GM23338 (cell line): ENCODE measurements at regions not wholly inside any gene's neighbourhood (a gene's known extent, or its start where the extent isn't known, plus 50 kb on each side); places are given as distances from the start of the nearest gene placed in this dataset.

Experiments
- ATAC-seq: fragments of 200-7000 bp; cut with Tn5 transposase; 3 replicates; pipeline ENCODE4 v1.9.1; 2020
- DNase-seq: peaks from one replicate; pipeline ENCODE4 v3.0.0-alpha.2; 2015; ENCODE audit warnings: low spot score
- H2AFZ ChIP-seq: fragments of 200-600 bp; sonication (generic); 2 replicates; pipeline ENCODE4 v1.8.0; 2016; ENCODE audit warnings: antibody characterized with exemption, mild to moderate bottlenecking, moderate library complexity
- H3F3A ChIP-seq: fragments of 200-600 bp; sonication (generic); replicated peaks from 2 replicates; pipeline ENCODE4 v1.8.0; 2017; ENCODE audit warnings: antibody characterized with exemption, mixed run types, low read depth
- H3K27ac ChIP-seq: fragments of 200-600 bp; sonication (generic); 2 replicates; pipeline ENCODE4 v1.6.1; 2016; ENCODE audit warnings: low read depth
- H3K27me3 ChIP-seq: fragments of 200-600 bp; sonication (generic); 2 replicates; pipeline ENCODE4 v1.8.0; 2016; ENCODE audit warnings: mild to moderate bottlenecking, mixed run types, moderate library complexity; ENCODE audit not compliant: insufficient read depth
- H3K36me3 ChIP-seq: fragments of 200-600 bp; sonication (generic); 2 replicates; pipeline ENCODE4 v1.8.0; 2016; ENCODE audit warnings: mild to moderate bottlenecking; ENCODE audit not compliant: insufficient read depth
- H3K4me1 ChIP-seq: fragments of 200-600 bp; sonication (generic); 2 replicates; pipeline ENCODE4 v1.8.0; 2016; ENCODE audit warnings: mild to moderate bottlenecking, moderate library complexity; ENCODE audit not compliant: insufficient read depth
- H3K4me2 ChIP-seq: fragments of 200-600 bp; sonication (generic); 2 replicates; pipeline ENCODE4 v1.7.1; 2017; ENCODE audit warnings: mixed run types
- H3K4me3 ChIP-seq: fragments of 200-600 bp; sonication (generic); 2 replicates; pipeline ENCODE4 v1.6.1; 2016; ENCODE audit warnings: mixed run types
- H3K79me2 ChIP-seq: fragments of 200-600 bp; sonication (generic); replicated peaks from 2 replicates; pipeline ENCODE4 v1.8.0; 2017; ENCODE audit warnings: mild to moderate bottlenecking; ENCODE audit not compliant: insufficient read depth
- H3K9me2 ChIP-seq: fragments of 200-600 bp; sonication (generic); 2 replicates; pipeline ENCODE4 v1.8.0; 2017; ENCODE audit not compliant: insufficient read depth
- H4K20me1 ChIP-seq: fragments of 200-600 bp; sonication (generic); replicated peaks from 2 replicates; pipeline ENCODE4 v1.8.0; 2017; ENCODE audit warnings: mild to moderate bottlenecking; ENCODE audit not compliant: insufficient read depth
- H3K27ac Mint-ChIP-seq: 2 replicates; pipeline ENCODE4 v1.8.0; 2020; ENCODE audit warnings: inconsistent platforms, mild to moderate bottlenecking, moderate library complexity, mixed read lengths
- H3K27me3 Mint-ChIP-seq: 3 replicates; pipeline ENCODE4 v1.8.0; 2022; ENCODE audit warnings: low read depth, mild to moderate bottlenecking, moderate library complexity, mixed read lengths, inconsistent platforms; ENCODE audit not compliant: insufficient read depth, poor library complexity
- H3K36me3 Mint-ChIP-seq: 3 replicates; pipeline ENCODE4 v1.8.0; 2021; ENCODE audit warnings: low read depth, mild to moderate bottlenecking, inconsistent platforms, moderate library complexity, mixed read lengths
- H3K4me1 Mint-ChIP-seq: 3 replicates; pipeline ENCODE4 v1.8.0; 2020; ENCODE audit warnings: mild to moderate bottlenecking, inconsistent platforms, mixed read lengths
- H3K4me3 Mint-ChIP-seq: 3 replicates; pipeline ENCODE4 v1.8.0; 2021; ENCODE audit warnings: moderate library complexity, mild to moderate bottlenecking, inconsistent platforms, mixed read lengths
- H3K9me3 Mint-ChIP-seq: 3 replicates; pipeline ENCODE4 v1.8.0; 2020; ENCODE audit warnings: moderate library complexity, mild to moderate bottlenecking, inconsistent platforms, mixed read lengths
- CREB1 ChIP-seq: fragments of 250-450 bp; sonication (Bioruptor Pico); IDR thresholded peaks from 2 replicates; pipeline ENCODE4 v1.5.0; 2020; ENCODE audit warnings: low read depth, mild to moderate bottlenecking, moderate library complexity
- CTCF ChIP-seq, 2 experiments: fragments of 200-600 bp in 1 of 2; sonication (generic) in 1 of 2; conservative IDR thresholded peaks; 2 replicates each; pipeline versions ENCODE4 v1.5.1 to v1.6.1; 2016 to 2017; ENCODE audit warnings: antibody characterized with exemption in 2 of 2, low read depth in 2 of 2, mild to moderate bottlenecking in 2 of 2, moderate library complexity in 1 of 2
- ETS1 ChIP-seq: IDR thresholded peaks from 2 replicates; pipeline ENCODE4 v1.6.1; 2016; ENCODE audit warnings: antibody characterized with exemption
- EZH2phosphoT487 ChIP-seq: fragments of 200-600 bp; sonication (generic); IDR thresholded peaks from one replicate; pipeline ENCODE4 v1.8.1; 2018; ENCODE audit warnings: antibody characterized with exemption; ENCODE audit not compliant: unreplicated experiment
- REST ChIP-seq: IDR thresholded peaks from one replicate; pipeline ENCODE4 v1.6.1; 2018; ENCODE audit warnings: antibody characterized with exemption; ENCODE audit not compliant: unreplicated experiment
- STAT1 ChIP-seq: IDR thresholded peaks from one replicate; pipeline ENCODE4 v1.6.1; 2016; ENCODE audit warnings: antibody characterized with exemption; ENCODE audit not compliant: unreplicated experiment
- ZNF114 ChIP-seq: fragments of 250-450 bp; sonication (Bioruptor Pico); IDR thresholded peaks from 2 replicates; pipeline ENCODE4 v1.5.0; 2020; ENCODE audit warnings: mild to moderate bottlenecking, moderate library complexity
- ZNF331 ChIP-seq: fragments of 250-450 bp; sonication (Bioruptor Pico); IDR thresholded peaks from 2 replicates; pipeline ENCODE4 v1.5.0; 2020; ENCODE audit warnings: low read depth, mild to moderate bottlenecking, moderate library complexity
- ZNF462 ChIP-seq: fragments of 250-450 bp; sonication (Bioruptor Pico); IDR thresholded peaks from 2 replicates; pipeline ENCODE4 v1.5.0; 2020; ENCODE audit warnings: mild to moderate bottlenecking, moderate library complexity

- H3K9me2 ChIP-seq: no peaks in the 10 kb centered on the region
- Mint-ChIP-seq H3K27me3 (peaks cover 27% of the 10 kb centered on the region), H3K36me3 (no peaks in the 10 kb centered on the region), H3K9me3 (no peaks in the 10 kb centered on the region; the same call in 2 of the 3 replicates), H3K4me1 (peaks cover 6% of the 10 kb centered on the region; the same call in 2 of the 3 replicates), H3K4me3 (no peak overlapping the region), H3K27ac (no peak overlapping the region)
- no peak overlapping the region for H3K27ac ChIP-seq
- TF ChIP-seq ZNF462 (CRISPR knock-in tag) (no peak), ZNF114 (CRISPR knock-in tag) (no peak), REST (no peak), ZNF331 (no peak), CTCF (conservative IDR thresholded peaks at IDR 0.05; ENCODE audit: low read depth in 2 of 2) (no peak), ETS1 (no peak), EZH2phosphoT487 (no peak), CREB1 (CRISPR knock-in tag) (no peak), STAT1 (no peak)
- no peaks in the 10 kb centered on the region; the same call in 1 of the 2 replicates for H4K20me1 ChIP-seq
- DNase-seq (no peak), ATAC-seq (no peak)
- H3K4me1 ChIP-seq: no peaks in the 10 kb centered on the region
- no peak overlapping the region for H2AFZ ChIP-seq
- no peaks in the 10 kb centered on the region for H3K79me2 ChIP-seq
- no peak overlapping the region for H3K4me3 ChIP-seq
- peaks cover 12% of the 10 kb centered on the region for H3K27me3 ChIP-seq
- H3K36me3 ChIP-seq: no peaks in the 10 kb centered on the region
- no peak overlapping the region for H3K4me2 ChIP-seq
- H3F3A ChIP-seq: no peaks in the 10 kb centered on the region
These were observed 60.5 kb upstream of the BHLHE23 start for GRCh38 chr20:63067266-63067635.
